IMR-90 (cell line): ENCODE measurements at regions not wholly inside any gene's neighbourhood (a gene's known extent, or its start where the extent isn't known, plus 50 kb on each side); places are given as distances from the start of the nearest gene placed in this dataset.

Experiments
- BHLHE40 ChIP-seq: fragments of 150-350 bp; IDR thresholded peaks from 2 replicates; pipeline ENCODE4 v1.6.1; 2016; ENCODE audit warnings: mild to moderate bottlenecking, low read depth, low read length
- CEBPB ChIP-seq: IDR thresholded peaks from 2 replicates; pipeline ENCODE4 v1.6.1; 2012; ENCODE audit warnings: low read depth, low read length, improper control_type of control experiment
- CHD1 ChIP-seq: IDR thresholded peaks from 2 replicates; pipeline ENCODE4 v1.6.1; 2012; ENCODE audit warnings: low read depth, low read length, improper control_type of control experiment
- CTCF ChIP-seq: conservative IDR thresholded peaks from 2 replicates; pipeline ENCODE4 v1.5.1; 2012; ENCODE audit warnings: mild to moderate bottlenecking, low read depth, low read length, improper control_type of control experiment
- FOS ChIP-seq: fragments of 150-350 bp; IDR thresholded peaks from 2 replicates; pipeline ENCODE4 v1.6.1; 2016; ENCODE audit warnings: low read depth, low read length
- MAFK ChIP-seq: IDR thresholded peaks from 2 replicates; pipeline ENCODE4 v1.6.1; 2012; ENCODE audit warnings: low read depth, low read length, improper control_type of control experiment
- MXI1 ChIP-seq: IDR thresholded peaks from 2 replicates; pipeline ENCODE4 v1.6.1; 2012; ENCODE audit warnings: low read depth, mild to moderate bottlenecking, low read length, moderate library complexity, borderline replicate concordance
- NFE2L2 ChIP-seq: fragments of 150-350 bp; IDR thresholded peaks from 2 replicates; pipeline ENCODE4 v1.6.1; 2016; ENCODE audit warnings: low read depth, mild to moderate bottlenecking, low read length
- POLR2A ChIP-seq: IDR thresholded peaks from 2 replicates; pipeline ENCODE4 v1.6.1; 2012; ENCODE audit warnings: mild to moderate bottlenecking, low read depth, low read length
- RAD21 ChIP-seq: IDR thresholded peaks from 2 replicates; pipeline ENCODE4 v1.6.1; 2012; ENCODE audit warnings: low read length, improper control_type of control experiment
- RFX5 ChIP-seq: IDR thresholded peaks from 2 replicates; pipeline ENCODE4 v1.8.0; 2012; ENCODE audit warnings: low read depth, mild to moderate bottlenecking, low read length, moderate library complexity
- SMC3 ChIP-seq: fragments of 150-350 bp; IDR thresholded peaks from 2 replicates; pipeline ENCODE4 v1.6.1; 2016; ENCODE audit warnings: low read depth, mild to moderate bottlenecking, antibody characterized with exemption, low read length, moderate library complexity
- TF ChIP-seq, protein P1 (sequence below): fragments of 150-350 bp; IDR thresholded peaks from 2 replicates; pipeline ENCODE4 v1.6.1; 2016; ENCODE audit warnings: low read depth, mild to moderate bottlenecking, low read length, moderate library complexity, borderline replicate concordance

GRCh38 chr7:426510-426909, 93.1 kb downstream of the PDGFA start:
- TF ChIP-seq, protein P1, sequence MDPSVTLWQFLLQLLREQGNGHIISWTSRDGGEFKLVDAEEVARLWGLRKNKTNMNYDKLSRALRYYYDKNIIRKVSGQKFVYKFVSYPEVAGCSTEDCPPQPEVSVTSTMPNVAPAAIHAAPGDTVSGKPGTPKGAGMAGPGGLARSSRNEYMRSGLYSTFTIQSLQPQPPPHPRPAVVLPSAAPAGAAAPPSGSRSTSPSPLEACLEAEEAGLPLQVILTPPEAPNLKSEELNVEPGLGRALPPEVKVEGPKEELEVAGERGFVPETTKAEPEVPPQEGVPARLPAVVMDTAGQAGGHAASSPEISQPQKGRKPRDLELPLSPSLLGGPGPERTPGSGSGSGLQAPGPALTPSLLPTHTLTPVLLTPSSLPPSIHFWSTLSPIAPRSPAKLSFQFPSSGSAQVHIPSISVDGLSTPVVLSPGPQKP: no peak
- TF ChIP-seq CTCF: no peak
- TF ChIP-seq CEBPB: no peak
- TF ChIP-seq POLR2A: no peak
- TF ChIP-seq BHLHE40: no peak
- TF ChIP-seq MAFK: no peak
- no peak for TF ChIP-seq MXI1
- no peak for TF ChIP-seq RFX5
- TF ChIP-seq RAD21: no peak
- TF ChIP-seq NFE2L2: no peak
- TF ChIP-seq FOS: no peak
- TF ChIP-seq SMC3: no peak
- TF ChIP-seq CHD1: no peak
